Ureter (tissue), 1 donor: ENCODE measurements at regions not wholly inside any gene's neighbourhood (a gene's known extent, or its start where the extent isn't known, plus 50 kb on each side); places are given as distances from the start of the nearest gene placed in this dataset.
A peak's percentile ranks its signal among the peaks of the same experiment; 100 is the strongest.
"Not testable (repeated sequence)": the region's sequence is repeated elsewhere in the genome, so short reads cannot be mapped to it uniquely, and the experiment has no call there.

ENCODE experiments used
- DNase-seq: peaks from one replicate; pipeline ENCODE4 v3.0.0-alpha.2; 2020; ENCODE audit warnings: low spot score
- donor health status: DM: yes; HTN: yes; CAD: no.

DNA sequence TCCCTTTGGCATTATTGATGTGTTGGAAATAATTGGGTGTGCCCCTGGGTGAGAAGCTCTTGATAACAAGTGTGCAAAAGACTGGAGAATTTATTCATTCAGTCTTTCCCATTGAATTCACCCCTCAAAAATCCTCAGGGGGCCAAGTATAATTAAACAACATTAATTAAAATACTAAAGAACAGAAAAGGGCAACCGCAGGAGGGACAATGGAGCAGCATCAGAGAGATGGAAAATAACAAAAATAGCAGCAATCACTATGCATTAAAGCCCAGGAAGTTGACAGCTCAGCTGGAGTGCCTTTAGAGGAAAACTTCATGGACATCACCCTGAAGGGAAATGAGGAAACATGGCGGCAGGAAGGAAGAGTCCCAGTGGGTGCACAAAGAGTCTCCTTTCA lies 227.6 kb downstream of the MINAR1 start:
- no peak for DNase-seq

DNA sequence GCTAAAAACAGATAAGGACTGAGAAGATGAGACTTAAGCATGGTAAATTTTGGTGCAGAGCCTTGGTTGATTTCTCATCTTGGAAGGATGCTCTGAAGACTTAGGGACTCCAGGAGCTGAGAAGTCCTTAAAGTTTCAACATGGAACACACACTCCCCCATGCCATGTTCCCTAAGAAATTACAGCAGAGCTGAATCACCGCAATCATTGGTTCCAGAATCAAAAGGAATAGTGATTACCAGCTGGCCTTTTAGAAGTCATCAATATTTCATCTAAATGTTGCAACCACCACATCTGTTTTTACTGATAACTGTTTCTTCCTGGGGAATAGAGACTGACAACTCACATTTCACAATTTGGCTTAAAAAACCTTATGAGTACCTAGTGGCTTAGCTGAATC lies 229.3 kb downstream of the MINAR1 start:
- DNase-seq = no peak

DNA sequence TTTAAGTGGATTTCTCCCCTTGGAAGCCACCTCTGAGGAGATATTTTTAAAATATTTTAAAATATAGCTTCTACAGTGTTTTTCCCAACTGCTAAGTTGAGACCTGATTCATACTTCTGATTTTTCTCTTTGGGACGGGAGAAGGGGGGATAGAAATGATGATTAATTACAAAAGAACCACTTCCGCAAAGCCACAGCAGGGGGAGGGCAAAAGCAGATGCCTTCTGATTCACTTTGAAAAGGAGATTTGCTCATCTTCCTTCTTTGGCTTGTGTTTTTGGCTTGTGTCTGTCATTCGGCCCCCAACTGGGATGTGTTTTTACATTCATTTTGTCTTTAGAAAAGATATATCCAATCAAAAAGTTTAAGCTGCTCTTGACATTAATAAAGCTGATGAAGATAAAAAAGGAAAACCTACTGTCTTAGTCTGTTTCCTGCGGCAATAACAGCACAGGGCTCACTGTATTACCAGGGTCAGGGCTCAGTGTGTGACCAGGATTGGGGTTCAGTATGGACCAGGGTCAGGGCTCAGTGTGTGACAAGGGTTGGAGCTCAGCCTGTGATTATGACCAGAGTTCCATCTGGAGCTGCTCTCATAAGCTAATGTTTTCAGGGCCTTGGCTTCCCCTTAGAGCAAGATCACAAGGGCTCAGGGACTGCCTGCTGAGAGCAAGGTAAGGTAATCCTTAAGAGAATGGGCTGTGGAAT lies 223.2 kb downstream of the MTHFS start:
- DNase-seq = no peak

DNA sequence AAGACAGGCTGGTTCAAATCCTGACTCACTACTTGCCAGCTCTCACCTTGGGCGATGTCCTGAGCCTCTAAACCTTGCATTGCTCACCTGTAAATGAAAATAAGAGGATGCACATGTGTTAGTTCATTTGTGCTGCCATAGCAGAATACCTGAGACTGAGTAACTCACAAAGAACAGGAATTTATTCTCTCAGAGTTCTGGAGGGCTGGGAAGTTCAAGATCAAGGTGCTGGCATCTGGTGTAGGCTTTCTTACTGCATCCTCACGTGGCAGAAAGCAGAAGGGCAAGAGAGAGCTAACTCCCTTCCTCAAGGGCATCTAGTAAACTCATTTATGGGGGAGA lies 222.7 kb downstream of the MTHFS start:
- DNase-seq = no peak

DNA sequence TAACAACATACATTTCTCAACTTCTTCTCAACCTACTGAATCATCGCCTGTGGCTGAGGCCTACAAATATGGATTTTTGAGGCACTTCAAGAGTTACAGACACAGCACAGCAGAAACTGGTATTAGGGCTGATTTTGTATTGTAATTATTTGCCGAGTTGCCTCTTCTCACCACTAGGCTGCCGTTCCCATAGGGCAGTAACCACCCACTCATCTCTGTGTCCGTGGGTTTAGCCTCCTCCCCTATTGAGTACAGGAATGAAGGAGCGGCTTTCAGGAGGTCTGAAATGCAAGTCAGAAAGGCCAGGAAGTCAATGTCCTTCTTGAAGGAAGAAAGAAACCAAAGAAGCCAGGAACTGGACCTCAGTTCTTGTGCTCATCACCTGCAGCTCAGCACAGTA lies 220.8 kb downstream of the MTHFS start:
- no peak for DNase-seq

DNA sequence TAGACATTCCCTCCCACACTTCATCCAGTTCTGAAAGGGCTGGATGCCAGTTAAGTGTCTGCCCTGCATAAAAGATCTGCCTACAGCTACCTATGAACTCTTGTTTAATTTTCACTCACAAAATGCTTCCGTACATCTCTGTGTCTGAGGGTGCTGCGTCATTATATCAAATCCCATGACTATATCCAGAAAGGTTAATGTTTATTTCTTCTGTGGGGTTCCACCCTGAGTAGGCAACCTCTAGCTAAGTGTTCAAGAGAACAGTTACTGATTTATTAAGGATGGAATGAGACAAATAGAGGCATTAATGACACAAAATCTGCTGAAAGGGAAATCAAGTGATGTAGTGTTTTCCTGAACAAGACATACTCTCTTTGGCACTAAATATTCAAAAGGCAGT lies 220.2 kb downstream of the MTHFS start:
- no peak for DNase-seq

DNA sequence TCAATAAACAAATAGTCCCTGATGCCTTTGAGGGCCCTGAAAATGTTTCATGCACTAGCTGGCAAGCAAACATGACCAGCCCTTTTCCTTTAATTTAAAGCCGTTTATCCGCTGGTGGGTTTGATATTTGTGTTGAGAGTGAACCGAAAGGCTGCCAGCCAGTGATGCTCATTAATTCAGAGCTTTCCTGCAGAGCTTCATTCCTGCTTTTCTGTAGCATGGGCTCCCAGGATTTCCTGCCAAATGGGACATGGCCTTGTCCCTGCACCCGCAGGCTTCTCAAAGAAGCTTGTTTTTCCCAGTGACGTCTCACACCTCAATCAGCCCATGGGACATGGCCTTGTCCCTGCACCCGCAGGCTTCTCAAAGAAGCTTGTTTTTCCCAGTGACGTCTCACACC lies 219.6 kb downstream of the MTHFS start:
- no peak for DNase-seq

DNA sequence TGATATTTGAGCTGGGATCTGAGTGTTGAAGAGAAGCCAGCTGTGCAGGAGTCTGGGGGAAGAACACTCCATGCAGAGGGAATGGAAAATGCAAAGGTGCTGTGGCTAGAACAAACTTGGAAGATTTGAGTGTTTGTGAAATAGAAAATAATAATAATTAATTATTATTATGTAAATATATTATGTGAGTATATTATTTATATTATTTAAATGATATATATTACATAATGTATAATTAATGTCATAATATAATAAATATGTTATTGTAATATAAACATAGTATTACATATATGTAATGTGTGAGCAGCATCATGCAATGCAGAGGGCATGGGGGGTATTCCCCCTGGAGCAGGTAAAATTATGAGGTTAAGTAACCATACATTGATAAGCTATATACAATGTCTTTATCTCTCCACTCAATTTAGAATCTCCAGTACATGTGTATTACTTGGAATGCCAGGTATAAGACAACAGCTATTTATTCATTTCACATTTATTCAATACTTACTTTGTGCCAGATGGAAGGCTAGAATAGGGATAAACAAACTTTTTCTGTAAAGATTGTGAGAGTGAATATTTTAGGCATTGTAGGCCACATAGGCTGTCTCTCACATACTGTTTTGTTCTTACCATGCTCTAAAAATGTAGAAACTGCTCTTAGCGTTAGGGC lies 218.6 kb downstream of the MTHFS start:
- DNase-seq = no peak

DNA sequence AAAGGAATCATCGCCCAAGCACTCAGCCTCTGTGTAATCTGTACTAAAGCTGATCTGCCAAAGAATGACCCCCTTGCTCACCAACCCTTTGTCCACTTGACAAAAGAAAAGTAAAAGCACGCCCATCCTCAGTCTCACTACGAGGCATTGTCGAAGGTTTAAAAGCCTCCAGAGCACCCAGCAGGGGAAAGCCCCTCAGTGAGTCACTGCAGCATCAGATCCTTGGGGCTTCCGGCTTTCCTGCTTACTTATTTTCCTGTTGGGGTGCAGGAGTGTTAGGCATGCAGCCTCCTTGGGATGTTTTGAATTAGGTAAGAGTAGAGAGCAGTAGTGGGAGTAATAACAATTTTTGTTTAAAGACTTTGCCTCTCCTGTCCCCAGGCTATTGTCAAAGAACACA lies 216.1 kb downstream of the MTHFS start:
- no peak for DNase-seq

DNA sequence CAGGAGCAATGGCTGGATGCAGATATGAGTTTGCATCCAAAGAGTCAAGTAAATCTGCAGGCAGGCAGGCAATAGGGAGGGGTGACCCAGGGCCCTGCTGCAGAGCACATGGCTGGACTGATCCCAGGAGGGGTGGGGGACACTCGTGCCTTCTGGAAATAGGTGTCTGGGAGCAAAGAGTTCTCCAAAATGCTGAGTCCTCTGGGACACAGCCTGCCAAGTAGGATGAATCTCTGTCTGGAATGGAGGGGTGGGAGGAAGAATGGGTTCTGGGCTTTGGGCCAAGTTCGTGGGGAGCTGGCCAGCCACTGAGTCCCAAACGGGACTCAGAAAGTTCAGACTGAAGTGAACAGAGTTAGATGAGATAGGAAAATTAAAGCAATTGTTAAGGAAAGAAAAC lies 214.5 kb downstream of the MTHFS start:
- DNase-seq = peak; percentile 46

DNA sequence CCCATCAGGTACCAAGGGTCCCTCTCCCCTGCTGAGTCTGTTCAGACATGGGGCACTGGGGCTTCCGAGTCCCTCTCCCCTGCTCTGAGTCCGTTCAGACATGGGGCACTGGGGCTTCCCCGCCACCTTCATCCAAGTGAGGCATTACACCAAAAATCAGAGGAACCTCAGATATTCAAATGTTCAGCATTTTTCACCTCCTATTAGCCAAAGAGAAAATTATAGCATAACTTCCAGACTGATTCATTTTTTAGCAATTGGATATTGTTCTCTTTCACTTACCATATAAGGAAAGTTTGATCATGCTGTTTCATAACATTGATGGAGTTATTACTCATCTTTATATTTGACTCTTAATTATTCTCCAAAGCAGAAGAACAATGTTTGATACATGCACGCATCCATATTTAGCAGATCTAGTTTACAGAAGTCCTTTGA lies 213.9 kb downstream of the MTHFS start:
- DNase-seq = no peak

DNA sequence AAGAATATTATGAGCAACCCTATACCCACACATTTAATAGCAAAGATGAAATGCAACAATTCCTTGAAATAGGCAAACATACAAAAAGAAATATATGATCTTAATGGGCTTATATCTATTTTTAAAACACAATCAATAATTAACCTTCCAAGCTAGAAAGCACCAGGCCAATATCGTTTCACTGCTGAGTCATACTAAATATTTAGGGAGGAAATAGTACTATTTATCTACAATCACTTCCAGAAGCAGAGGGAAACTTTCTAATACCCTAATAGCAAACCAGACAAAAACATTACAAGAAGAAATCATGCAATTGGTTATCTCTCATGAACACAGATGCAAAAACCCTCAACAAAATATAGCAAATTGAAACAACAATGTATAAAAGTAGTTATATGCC lies 207.8 kb downstream of the MTHFS start:
- DNase-seq = no peak

DNA sequence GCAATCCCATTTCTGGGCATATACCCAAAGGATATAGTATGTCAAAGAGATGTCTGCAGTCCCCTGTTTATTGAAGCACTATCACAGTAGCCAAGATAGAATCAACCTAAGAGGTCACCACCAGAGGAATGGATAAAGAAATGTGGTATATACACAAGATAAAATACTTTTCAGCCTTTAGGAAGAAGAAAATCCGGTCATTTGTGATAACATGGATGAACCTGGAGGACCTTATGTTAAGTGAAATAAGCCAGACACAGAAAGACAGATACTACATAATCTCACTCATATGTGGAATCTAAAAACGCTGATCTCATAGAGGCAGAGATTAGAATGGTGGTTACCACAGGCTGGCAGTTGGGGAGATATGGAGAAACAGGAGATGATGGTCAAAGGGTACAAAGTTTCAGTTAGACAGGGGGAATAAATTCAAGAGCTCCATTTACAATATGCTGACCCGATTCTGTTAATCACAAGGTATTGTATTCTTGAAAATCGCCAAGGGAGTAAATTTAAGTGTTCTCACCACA lies 195.8 kb downstream of the MTHFS start:
- DNase-seq = no peak

DNA sequence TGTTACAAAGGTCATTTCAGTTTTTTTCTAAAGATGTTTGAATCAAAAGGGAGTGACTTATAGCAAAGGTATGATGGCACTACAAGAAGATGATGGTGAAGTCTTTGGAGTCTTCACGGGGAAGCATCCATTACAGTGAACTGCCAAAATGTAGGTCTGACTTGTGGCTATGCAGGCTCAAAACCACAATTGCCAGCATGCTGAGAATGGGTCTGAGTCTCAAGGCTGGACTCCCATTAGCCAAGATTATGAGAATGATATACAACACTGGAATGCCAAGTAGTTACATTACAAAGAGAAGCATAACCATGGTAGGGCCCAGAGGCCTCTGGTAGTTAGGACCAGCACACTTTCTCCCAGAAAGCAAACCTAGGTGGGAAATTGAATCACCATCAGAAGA lies 194.2 kb downstream of the MTHFS start:
- no peak for DNase-seq

DNA sequence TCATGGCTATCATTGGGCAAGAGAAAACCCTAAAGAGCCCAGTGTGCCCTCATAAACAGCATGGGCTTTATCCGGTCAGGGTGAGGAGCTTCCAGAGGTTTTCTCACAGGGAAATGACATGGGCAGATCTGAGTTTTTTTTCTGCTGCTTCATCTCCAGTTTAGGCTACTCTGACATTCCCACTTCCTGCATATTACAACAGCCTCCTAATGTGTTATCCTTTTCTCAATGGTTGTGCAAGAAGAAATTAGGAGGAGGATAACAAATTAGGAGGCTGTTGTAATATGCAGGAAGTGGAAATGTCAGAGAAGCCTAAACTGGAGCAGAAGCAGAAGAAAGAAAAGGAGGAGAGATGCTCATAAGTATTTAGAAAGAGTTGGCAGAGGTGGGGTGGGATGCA lies 175.6 kb downstream of the MTHFS start:
- DNase-seq = no peak

DNA sequence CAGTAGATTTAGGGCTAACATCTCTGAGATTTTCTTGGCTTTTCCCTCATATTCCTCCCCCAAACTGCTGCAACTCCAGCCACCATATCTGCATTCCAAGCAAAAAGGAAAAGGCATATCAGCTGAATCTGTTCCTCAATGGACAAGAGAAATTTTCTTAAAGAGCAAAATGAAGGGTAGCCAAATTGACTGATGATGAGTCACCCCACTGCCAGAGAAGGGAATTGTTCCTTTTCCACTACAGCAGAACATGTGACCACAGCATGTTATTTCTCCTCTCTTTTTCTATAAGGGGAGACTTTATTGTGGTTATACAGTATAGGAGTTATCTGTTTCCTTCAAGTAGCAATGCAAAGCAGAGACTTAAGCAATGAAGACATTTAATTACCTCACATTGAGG lies 172.5 kb downstream of the MTHFS start:
- no peak for DNase-seq

DNA sequence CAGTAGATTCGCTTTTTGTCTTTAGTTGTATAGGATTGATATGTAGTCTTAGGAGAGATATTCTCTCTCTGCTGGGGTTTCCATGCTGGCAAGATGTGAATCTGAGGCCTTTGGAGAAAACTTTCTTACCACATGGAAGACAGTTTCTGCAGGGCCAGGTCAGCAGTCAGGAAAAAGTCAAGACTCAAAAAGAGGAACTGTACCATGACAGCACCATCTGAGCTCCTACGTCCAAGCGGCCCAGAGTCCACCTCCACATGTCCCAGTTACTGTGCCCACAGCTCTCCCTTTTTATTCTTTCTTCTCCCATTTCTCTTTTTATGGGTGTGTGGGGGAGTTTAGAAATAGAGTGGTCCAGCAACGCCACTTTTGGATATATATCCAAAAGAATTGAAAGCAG lies 172.0 kb downstream of the MTHFS start:
- no peak for DNase-seq

DNA sequence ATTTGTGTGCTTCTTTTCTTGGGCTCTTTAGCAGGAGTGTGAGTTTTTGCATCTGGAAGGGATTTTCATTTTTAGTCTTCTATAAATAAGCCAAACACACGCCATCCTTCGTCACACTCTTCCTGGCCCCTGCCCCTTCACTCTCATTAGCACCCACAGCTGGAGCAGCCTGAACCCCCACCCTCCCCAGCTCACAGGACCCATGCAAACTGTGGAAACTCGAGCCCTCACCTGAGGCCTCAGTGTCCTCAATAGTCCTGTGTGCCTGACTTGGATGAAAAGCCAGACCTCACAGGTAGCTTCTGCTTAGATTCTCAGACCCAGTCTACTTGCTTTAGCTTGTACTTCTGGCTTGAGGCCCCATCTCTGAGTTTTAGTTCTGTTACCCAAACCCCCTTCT lies 167.9 kb downstream of the MTHFS start:
- no peak for DNase-seq

DNA sequence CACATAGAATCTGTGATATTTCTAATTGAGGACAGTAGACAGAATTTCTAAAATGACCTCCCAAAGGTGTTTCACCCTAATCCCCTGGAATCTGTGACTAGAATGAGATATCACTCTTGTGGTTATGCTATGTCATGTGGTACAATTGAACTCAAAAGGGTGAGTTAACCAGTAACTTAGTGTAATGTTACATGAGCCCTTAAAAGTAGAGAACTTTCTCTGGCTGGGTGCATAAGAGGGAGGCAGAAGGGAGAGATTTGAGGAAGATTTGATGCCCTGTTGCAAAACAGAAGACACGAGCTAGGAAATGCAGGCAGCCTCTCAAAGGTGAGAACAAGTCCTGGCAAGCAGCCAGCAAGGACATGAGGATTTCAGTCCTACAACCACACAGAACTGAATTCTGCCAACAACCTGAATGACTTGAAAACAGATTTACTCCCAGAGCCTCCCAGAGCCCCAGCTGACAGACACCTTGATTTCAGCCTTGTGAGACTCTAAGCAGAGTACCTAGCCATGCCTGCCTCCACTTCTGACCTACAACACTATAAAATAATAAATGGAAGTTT lies 160.3 kb downstream of the MTHFS start:
- DNase-seq = no peak

DNA sequence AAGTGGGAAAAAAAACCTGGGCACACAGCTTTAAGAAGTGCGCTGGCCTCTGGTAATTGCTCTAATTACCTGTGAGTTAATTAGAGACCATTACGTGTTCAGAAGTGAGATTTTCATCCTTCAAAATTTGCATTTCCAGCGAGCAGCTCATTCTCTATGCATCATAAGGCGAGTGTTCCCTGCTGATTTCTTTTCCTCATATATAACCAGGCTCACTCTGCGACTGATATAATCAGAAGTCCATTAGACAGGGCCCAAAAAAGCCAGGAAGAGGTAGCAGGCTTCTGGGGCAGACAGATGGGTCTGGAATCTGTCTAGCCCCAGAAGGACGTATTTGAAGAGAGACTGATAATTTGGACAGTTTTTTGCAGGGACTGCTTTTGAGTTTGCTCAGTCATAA lies 158.7 kb downstream of the MTHFS start:
- DNase-seq = no peak

DNA sequence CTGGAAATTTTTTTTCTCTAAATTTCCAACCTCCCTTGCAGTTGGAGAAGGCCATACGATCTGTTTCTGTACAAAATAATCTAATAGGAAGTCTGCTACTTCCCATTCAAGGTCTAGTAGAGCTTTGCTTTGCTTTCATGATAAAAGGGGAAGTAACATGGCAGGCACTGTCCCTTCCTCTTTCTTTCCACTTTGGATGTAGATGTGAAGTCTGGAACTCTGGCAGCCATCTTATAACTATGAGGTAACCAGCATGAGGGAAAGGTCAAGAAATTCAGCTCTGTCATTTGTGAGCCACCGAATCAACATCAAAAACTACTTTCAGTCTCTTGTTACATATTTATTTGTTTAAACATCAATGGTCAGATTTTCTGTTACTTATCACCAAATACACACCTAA lies 156.3 kb downstream of the MTHFS start:
- DNase-seq = no peak

DNA sequence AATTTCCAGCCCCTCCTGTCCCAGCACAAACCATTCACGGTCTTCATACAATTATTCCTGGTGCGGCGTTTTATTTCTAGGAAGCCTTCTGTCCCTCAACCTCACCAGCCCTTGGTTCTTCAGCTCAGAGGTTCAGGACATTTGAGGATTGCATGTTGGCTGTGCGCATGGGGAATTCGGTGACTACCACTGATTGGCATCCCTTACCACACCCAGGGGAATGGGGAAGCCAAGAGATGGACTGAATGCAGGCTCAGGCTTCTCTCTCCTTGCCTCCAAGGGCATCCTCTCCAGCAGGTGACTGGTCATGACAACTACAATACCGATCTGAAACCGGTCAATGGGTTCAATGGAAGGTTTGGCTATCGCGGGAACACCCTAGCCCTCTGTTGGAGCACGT lies 153.8 kb downstream of the MTHFS start:
- no peak for DNase-seq

DNA sequence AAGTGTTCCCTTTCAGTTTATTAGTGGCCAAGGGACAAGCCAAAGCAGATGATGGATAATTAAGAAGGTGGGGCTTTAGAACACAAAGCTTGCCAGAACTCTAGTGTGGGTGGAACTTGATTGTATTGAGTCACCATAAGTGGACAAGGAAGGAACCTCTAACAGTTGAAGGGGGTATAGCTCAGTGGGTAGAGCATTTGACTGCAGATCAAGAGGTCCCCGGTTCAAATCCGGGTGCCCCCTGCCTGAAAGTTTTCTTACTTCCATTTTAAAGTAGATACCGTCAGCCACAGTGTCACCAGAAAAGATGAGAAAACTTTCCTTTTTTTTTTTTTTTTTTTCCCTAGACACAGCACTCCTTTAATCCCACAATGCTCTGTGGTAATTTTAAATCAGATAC lies 152.3 kb downstream of the MTHFS start:
- not testable (repeated sequence) for DNase-seq
